Prostate gland (tissue), 2 donors: ENCODE measurements at regions not wholly inside any gene's neighbourhood (a gene's known extent, or its start where the extent isn't known, plus 50 kb on each side); places are given as distances from the start of the nearest gene placed in this dataset.

ENCODE experiments used
- DNase-seq: peaks from one replicate; pipeline ENCODE4 v3.0.0-alpha.2; 2019; ENCODE audit warnings: low spot score
- H3K27ac ChIP-seq, 2 donors: fragments of 200-600 bp; sonication (generic); 2 replicates each; pipeline ENCODE4 v1.5.1; 2017 to 2019
- H3K27me3 ChIP-seq: fragments of 200-600 bp; sonication (generic); replicated peaks from 2 replicates; pipeline ENCODE4 v1.5.1; 2019; ENCODE audit not compliant: insufficient read depth
- H3K36me3 ChIP-seq, 2 donors: fragments of 200-600 bp; sonication (generic); 1 replicate in 1 of 2; 2 replicates in 1 of 2; pipeline versions ENCODE4 v1.5.1 to v1.8.1; 2017 to 2019
- H3K4me1 ChIP-seq: fragments of 200-600 bp; sonication (generic); replicated peaks from 2 replicates; pipeline ENCODE4 v1.5.1; 2019
- H3K4me3 ChIP-seq, 2 donors: fragments of 200-600 bp; sonication (generic); 2 replicates each; pipeline ENCODE4 v1.5.1; 2017 to 2019
- H3K9me3 ChIP-seq: fragments of 200-600 bp; sonication (generic); 2 replicates; pipeline ENCODE4 v1.5.1; 2017
- POLR2A ChIP-seq: fragments of 450-650 bp; IDR thresholded peaks from one replicate; pipeline ENCODE4 v1.6.1; 2016; ENCODE audit warnings: antibody characterized with exemption, mild to moderate bottlenecking
- POLR2AphosphoS5 ChIP-seq: sonication (generic); formaldehyde crosslinking; IDR thresholded peaks from one replicate; pipeline ENCODE4 v1.6.1; 2017; ENCODE audit warnings: antibody characterized with exemption
- WGBS: methylation state at CpG from one replicate; pipeline ENCODE4 v1.1.5; 2018; 5-methylcytosine and 5-hydroxymethylcytosine counted together
- intact Hi-C: fragments of 100-400 bp; cut with DNase I; formaldehyde crosslinking; loops from one replicate; pipeline ENCODE4 v1.14.2; 2022
- TF ChIP-seq, protein P1 (sequence below), 4 experiments: fragments of 200-600 bp in 2 of 4; fragments of 450-650 bp in 2 of 4; sonication (generic) in 2 of 4; IDR thresholded peaks; 1 replicate in 3 of 4; 2 replicates in 1 of 4; pipeline ENCODE4 v1.5.1; 2016 to 2019; ENCODE audit warnings: antibody characterized with exemption in 4 of 4, mild to moderate bottlenecking in 2 of 4, moderate library complexity in 2 of 4

DNA sequence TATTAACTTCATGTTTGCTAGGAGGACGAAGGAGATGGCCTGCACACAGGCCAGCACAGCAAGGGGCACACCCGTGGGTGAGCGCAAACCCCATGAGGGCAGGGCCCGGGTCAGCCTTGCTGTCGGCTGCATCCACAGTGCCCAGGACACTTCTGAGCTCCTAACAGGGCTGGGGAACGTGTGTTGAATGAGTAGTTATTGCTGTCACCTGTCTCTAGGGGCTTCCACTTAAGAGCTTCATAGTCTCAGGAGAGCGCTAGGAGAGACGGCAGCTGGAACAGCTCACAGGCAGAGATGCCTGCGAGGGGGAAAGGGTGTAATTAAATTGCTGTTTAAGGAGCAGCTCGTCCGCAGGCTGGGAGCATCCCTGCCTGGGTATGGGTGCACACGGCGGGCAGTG is 91.4 kb upstream of the NEURL1B start:
- TF ChIP-seq POLR2A (no peak), POLR2AphosphoS5 (no peak)
- TF ChIP-seq, protein P1, sequence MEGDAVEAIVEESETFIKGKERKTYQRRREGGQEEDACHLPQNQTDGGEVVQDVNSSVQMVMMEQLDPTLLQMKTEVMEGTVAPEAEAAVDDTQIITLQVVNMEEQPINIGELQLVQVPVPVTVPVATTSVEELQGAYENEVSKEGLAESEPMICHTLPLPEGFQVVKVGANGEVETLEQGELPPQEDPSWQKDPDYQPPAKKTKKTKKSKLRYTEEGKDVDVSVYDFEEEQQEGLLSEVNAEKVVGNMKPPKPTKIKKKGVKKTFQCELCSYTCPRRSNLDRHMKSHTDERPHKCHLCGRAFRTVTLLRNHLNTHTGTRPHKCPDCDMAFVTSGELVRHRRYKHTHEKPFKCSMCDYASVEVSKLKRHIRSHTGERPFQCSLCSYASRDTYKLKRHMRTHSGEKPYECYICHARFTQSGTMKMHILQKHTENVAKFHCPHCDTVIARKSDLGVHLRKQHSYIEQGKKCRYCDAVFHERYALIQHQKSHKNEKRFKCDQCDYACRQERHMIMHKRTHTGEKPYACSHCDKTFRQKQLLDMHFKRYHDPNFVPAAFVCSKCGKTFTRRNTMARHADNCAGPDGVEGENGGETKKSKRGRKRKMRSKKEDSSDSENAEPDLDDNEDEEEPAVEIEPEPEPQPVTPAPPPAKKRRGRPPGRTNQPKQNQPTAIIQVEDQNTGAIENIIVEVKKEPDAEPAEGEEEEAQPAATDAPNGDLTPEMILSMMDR (IDR thresholded peaks at IDR 0.05), result no peak
- no peak overlapping the region for H3K4me3 ChIP-seq
- H3K9me3 ChIP-seq, result no peaks in the 10 kb centered on the region
- peak overlapping the region; percentile 36 to 65 for H3K27ac ChIP-seq
- DNase-seq, result no peak
- H3K27me3 ChIP-seq, result no peaks in the 10 kb centered on the region
- H3K4me1 ChIP-seq, result peaks cover 6% of the 10 kb centered on the region
- H3K36me3 ChIP-seq, result no peaks in the 10 kb centered on the region
- intact Hi-C loops, result no loop called here
- 72% methylated on average over 13 of the region's 13 CpGs for WGBS

DNA sequence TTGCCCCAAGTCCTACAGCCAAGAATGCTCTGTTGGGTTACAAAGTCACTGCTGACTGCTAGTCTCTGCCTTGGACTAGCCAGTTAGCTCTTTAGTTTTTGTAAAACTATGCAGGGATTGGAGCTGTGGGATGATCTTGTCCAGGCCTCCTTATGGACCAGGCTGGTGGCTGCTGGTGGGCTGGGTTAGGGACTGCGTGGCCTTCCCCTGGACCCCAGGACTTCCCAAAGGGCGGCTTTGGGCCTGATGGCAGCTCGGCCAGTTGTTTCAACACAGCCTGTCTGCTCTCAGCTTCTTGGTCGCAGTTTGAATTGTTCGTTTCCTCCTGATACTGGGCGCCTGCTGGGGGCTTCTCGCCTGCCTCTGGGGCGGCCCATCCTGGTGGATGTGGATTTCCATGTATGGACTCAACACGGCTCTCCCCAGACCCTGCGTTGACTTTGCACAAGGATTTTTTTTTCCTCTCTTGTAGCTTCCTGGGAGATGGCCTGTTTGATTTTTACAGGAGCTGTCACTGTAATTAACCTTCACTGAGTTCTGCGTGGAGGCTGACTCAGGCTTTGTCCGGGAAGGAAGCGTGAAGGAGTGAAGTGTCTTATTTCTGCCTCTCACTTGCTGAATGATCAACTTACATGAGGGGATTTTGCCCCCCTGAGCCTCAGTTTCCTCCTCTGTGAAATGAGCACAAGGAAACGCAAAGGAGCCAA is 91.9 kb upstream of the NEURL1B start:
- no peak for DNase-seq
- Histone ChIP-seq H3K4me3 (no peak overlapping the region), H3K9me3 (no peaks in the 10 kb centered on the region), H3K27me3 (no peaks in the 10 kb centered on the region), H3K27ac (peak overlapping the region; percentile 54 to 65), H3K4me1 (peaks cover 6% of the 10 kb centered on the region), H3K36me3 (no peaks in the 10 kb centered on the region)
- 56% methylated on average over 14 of the region's 14 CpGs for WGBS
- TF ChIP-seq, protein P1 (IDR thresholded peaks at IDR 0.05), result no peak
- no peak for TF ChIP-seq POLR2AphosphoS5
- no peak for TF ChIP-seq POLR2A
- intact Hi-C loops, result no loop called here

DNA sequence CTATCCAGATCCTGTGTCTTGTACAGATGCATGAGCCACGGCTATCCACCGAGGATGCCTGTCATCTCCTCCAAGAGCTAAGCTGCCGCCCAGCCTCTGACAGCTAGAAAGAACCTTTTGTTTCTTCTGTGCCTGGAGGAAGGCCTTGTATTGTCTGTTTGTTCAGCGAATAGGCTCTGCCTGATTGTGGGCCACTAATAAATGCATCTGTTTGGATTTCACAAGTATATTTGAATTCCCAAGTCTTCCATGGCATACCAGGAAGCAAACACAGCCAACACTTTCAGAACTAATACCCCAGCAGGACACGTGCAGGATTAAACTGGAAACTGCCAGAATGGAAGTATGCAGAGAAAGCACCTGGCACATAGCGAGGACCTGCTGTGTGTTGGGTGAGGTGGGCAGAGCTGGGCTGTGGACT is 92.7 kb upstream of the NEURL1B start:
- intact Hi-C loops, result no loop called here
- Histone ChIP-seq H3K27ac (peak overlapping the region; percentile 54 to 65), H3K4me3 (no peak overlapping the region), H3K36me3 (no peaks in the 10 kb centered on the region), H3K4me1 (peaks cover 6% of the 10 kb centered on the region), H3K9me3 (no peaks in the 10 kb centered on the region), H3K27me3 (no peaks in the 10 kb centered on the region)
- 23% methylated on average over 6 of the region's 6 CpGs for WGBS
- DNase-seq, result peak; percentile 57
- TF ChIP-seq POLR2AphosphoS5 (peak; percentile 87), POLR2A (no peak)
- TF ChIP-seq, protein P1 (IDR thresholded peaks at IDR 0.05), result no peak

DNA sequence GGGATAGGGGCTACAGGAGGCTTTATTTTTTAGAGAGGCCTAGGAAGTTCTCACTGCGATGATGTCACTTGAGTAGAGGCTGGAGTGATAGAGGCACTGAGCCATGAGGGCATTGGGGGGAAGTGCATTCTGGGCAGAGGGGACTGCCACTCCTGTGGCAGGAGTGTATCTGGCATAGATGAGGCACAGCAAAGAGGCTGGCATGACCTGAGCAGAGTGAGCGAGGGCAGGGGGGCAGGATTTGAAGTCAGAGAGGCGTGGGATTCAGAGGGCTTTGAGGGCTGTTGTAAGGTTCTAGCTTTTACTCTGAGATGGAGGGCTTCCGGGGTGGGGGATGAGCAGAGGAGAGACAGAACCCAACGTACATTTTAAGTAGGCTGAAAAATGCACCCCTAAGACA is 91.9 kb upstream of the SH3PXD2B start:
- Histone ChIP-seq H3K9me3 (no peaks in the 10 kb centered on the region), H3K27me3 (no peaks in the 10 kb centered on the region), H3K4me3 (no peak overlapping the region), H3K36me3 (no peaks in the 10 kb centered on the region), H3K4me1 (peaks cover 6% of the 10 kb centered on the region), H3K27ac (no peak overlapping the region)
- intact Hi-C loops, result no loop called here
- no peak for TF ChIP-seq POLR2A
- no peak for TF ChIP-seq POLR2AphosphoS5
- TF ChIP-seq, protein P1 (IDR thresholded peaks at IDR 0.05), result no peak
- 91% methylated on average over 5 of the region's 5 CpGs for WGBS
- no peak for DNase-seq

DNA sequence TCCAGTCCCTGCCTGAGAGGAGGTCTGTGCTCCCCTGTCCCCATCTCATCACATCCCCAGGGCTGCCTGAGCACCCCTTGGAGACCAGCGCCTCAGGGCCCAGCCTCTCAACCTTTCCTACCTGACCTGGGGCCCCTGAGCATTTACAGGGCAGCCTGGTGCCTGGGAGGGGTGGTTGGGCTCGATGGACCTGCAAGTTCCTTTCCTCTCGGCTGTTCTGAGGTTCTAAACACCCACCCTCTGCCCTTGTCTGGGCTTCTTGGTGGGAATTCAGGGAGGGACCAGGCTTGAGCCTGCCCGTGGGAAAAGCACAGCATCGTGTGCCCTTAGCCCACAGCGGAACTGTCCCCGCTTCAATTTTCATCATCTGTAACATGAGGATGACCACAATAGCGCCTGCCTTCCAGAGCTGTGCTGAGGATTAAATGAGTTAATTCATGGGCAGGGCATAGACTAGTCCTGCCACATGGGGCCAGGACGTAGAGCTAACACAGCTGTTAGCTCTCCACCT is 91.0 kb upstream of the SH3PXD2B start:
- TF ChIP-seq, protein P1 (IDR thresholded peaks at IDR 0.05), result no peak
- no peak for TF ChIP-seq POLR2A
- TF ChIP-seq POLR2AphosphoS5, result no peak
- Histone ChIP-seq H3K9me3 (no peaks in the 10 kb centered on the region), H3K4me1 (peaks cover 6% of the 10 kb centered on the region), H3K4me3 (no peak overlapping the region), H3K36me3 (no peaks in the 10 kb centered on the region), H3K27ac (no peak overlapping the region), H3K27me3 (no peaks in the 10 kb centered on the region)
- intact Hi-C loops, result no loop called here
- 79% methylated on average over 9 of the region's 9 CpGs for WGBS
- no peak for DNase-seq
